ENCODE measurements at regions not wholly inside any gene's neighbourhood (a gene's known extent, or its start where the extent isn't known, plus 50 kb on each side); places are given as distances from the start of the nearest gene placed in this dataset.

DNA sequence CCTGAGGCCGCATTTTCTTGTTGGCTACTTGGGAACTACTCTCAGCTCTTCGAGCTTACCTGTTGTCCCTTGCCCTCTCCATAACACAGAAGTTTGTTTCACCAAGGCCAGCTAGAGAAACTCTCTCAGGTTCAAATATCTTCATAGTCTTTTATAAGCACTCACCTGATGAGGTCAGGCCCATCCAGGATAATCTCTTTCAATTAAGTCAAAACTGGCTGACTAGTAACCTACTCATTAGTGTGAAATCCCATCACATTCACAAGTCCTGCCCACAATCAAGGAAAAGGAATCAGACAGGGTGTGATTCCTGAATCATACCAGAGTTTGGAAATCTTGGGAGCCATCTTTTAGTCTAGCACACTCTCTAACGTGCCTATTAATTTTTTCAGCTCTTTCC, 195.2 kb upstream of the HS3ST5 start:
- ChIA-PET CTCF (ENCODE audit: low intra/inter-chr PET ratio, low total read pairs) (no interaction called here), POLR2A (no interaction called here)
- TF ChIP-seq ZNF780A (CRISPR knock-in tag; IDR thresholded peaks at IDR 0.05) (no peak), ZNF205 (CRISPR knock-in tag; IDR thresholded peaks at IDR 0.05) (no peak), ZNF879 (CRISPR knock-in tag; IDR thresholded peaks at IDR 0.05) (no peak), ZNF343 (CRISPR knock-in tag; IDR thresholded peaks at IDR 0.05) (no peak), MAFG (CRISPR knock-in tag; IDR thresholded peaks at IDR 0.05) (no peak)
- TF ChIP-seq, protein P1, sequence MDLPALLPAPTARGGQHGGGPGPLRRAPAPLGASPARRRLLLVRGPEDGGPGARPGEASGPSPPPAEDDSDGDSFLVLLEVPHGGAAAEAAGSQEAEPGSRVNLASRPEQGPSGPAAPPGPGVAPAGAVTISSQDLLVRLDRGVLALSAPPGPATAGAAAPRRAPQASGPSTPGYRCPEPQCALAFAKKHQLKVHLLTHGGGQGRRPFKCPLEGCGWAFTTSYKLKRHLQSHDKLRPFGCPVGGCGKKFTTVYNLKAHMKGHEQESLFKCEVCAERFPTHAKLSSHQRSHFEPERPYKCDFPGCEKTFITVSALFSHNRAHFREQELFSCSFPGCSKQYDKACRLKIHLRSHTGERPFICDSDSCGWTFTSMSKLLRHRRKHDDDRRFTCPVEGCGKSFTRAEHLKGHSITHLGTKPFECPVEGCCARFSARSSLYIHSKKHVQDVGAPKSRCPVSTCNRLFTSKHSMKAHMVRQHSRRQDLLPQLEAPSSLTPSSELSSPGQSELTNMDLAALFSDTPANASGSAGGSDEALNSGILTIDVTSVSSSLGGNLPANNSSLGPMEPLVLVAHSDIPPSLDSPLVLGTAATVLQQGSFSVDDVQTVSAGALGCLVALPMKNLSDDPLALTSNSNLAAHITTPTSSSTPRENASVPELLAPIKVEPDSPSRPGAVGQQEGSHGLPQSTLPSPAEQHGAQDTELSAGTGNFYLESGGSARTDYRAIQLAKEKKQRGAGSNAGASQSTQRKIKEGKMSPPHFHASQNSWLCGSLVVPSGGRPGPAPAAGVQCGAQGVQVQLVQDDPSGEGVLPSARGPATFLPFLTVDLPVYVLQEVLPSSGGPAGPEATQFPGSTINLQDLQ (CRISPR knock-in tag; IDR thresholded peaks at IDR 0.05) = no peak
- TF ChIP-seq, protein P2, sequence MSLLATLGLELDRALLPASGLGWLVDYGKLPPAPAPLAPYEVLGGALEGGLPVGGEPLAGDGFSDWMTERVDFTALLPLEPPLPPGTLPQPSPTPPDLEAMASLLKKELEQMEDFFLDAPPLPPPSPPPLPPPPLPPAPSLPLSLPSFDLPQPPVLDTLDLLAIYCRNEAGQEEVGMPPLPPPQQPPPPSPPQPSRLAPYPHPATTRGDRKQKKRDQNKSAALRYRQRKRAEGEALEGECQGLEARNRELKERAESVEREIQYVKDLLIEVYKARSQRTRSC (CRISPR knock-in tag; IDR thresholded peaks at IDR 0.05; ENCODE audit: low read depth) = no peak
- TF ChIP-seq, protein P3, sequence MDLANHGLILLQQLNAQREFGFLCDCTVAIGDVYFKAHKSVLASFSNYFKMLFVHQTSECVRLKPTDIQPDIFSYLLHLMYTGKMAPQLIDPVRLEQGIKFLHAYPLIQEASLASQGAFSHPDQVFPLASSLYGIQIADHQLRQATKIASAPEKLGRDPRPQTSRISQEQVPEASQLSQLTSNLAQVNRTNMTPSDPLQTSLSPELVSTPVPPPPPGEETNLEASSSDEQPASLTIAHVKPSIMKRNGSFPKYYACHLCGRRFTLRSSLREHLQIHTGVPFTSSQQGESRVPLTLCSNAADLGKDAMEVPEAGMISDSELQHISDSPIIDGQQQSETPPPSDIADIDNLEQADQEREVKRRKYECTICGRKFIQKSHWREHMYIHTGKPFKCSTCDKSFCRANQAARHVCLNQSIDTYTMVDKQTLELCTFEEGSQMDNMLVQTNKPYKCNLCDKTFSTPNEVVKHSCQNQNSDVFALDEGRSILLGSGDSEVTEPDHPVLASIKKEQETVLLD (CRISPR knock-in tag; IDR thresholded peaks at IDR 0.05; ENCODE audit: low read depth) = no peak
- Histone ChIP-seq H3K36me3 (replicated peaks in 1 of 2; ENCODE audit: control insufficient read depth in 1 of 2, insufficient read depth in 2 of 2, low read length in 2 of 2) (no peaks in the 10 kb centered on the region), H3K27me3 (ENCODE audit: control insufficient read depth in 1 of 2, insufficient read depth in 2 of 2, low read length in 2 of 2) (no peaks in the 10 kb centered on the region), H3K4me1 (ENCODE audit: insufficient read depth, low read length) (no peaks in the 10 kb centered on the region), H3K79me2 (ENCODE audit: insufficient read depth, low read length) (no peaks in the 10 kb centered on the region), H2AFZ (ENCODE audit: low read length) (no peak overlapping the region), H3K27ac (ENCODE audit: extremely low read length, insufficient read depth, low read length) (no peak overlapping the region), H3K4me2 (ENCODE audit: low read depth, low read length) (no peak overlapping the region), H3K9me3 (ENCODE audit: low read length) (no peaks in the 10 kb centered on the region), H3K4me3 (replicated peaks in 1 of 3; ENCODE audit: insufficient read depth in 1 of 3, low read depth in 2 of 3, low read length in 3 of 3) (no peak overlapping the region), H4K20me1 (ENCODE audit: insufficient read depth, low read length) (no peaks in the 10 kb centered on the region), H3K9ac (ENCODE audit: insufficient read depth, low read depth, low read length) (no peak overlapping the region)
- in situ Hi-C loops (cut with HindIII; ENCODE audit: extremely low pct_ligation_motif_present, low pct_unique_long_range_greater_than_20kb) (no loop called here), intact Hi-C loops (cut with micrococcal nuclease; ENCODE audit: unreplicated experiment) (no loop called here)
- no TSS peak for BruUV-seq (replicated peaks)
- ATAC-seq (no peak), FAIRE-seq (no peak), DNase-seq (ENCODE audit: low spot score) (no peak)
- WGBS (ENCODE audit: low lambda C conversion rate) = 33% methylated on average over 3 of the region's 3 CpGs

Data from HepG2 (cell line).